GM03348 (cell line): ENCODE measurements at regions not wholly inside any gene's neighbourhood (a gene's known extent, or its start where the extent isn't known, plus 50 kb on each side); places are given as distances from the start of the nearest gene placed in this dataset.

Experiments used
- DNase-seq: peaks from one replicate; pipeline ENCODE4 v3.0.0; 2012; ENCODE audit warnings: low spot score

DNA sequence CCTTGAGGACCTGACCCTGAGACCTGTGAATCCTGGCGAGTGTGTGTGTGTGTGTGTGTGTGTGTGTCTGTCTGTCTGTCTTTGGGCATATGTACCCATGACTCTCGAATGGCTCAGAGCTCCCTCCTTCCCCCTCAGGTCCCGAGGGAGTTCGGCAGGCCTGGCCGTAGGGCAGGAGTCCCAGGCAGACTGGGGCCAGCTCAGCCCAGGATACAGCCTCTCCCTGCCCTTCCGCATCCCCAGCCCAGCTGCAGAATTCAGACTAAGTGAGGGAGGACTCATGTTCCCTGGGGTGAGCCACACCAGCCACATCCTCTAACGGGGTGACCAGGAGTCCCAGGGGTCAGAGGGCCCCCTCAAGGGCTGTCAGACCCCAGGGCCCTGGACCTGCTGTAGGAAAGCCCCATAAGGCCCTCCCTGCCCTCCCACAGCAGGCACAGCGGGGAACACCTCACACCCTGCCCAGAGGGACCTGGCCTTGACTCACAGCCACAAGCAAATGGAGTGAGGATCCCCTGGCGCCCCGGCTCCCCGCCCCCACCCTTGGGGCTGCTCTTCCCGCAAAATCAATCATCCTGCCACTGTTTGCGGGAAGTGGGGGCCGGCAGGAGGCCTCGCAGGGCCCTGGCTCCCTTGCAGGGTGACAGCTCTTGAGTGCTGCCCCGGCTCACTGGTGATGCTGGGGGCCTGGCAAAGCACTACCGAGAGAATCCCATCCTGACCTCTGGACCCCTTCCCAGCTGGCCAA, 101.7 kb upstream of the CASZ1 start:
- peak; percentile 54 for DNase-seq

DNA sequence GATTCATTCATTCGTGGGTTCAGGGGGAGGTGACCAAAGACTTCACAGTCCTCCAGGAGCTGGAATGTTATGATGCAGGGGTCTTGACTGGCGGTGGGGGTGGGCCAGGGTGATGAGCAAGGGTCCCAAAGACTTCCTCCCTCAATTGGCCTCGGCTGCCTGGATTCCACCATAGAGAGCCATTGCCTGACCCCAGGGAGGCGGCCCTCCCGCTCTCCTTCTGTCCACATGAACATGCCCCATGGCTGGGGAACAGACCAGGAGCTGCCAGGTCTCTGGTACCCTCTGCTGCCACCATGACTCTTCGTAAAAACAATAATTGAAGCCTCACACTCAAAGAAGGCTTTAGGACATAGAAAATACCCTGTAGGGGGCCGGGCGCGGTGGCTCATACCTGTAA, 102.5 kb upstream of the CASZ1 start:
- DNase-seq, result no peak

DNA sequence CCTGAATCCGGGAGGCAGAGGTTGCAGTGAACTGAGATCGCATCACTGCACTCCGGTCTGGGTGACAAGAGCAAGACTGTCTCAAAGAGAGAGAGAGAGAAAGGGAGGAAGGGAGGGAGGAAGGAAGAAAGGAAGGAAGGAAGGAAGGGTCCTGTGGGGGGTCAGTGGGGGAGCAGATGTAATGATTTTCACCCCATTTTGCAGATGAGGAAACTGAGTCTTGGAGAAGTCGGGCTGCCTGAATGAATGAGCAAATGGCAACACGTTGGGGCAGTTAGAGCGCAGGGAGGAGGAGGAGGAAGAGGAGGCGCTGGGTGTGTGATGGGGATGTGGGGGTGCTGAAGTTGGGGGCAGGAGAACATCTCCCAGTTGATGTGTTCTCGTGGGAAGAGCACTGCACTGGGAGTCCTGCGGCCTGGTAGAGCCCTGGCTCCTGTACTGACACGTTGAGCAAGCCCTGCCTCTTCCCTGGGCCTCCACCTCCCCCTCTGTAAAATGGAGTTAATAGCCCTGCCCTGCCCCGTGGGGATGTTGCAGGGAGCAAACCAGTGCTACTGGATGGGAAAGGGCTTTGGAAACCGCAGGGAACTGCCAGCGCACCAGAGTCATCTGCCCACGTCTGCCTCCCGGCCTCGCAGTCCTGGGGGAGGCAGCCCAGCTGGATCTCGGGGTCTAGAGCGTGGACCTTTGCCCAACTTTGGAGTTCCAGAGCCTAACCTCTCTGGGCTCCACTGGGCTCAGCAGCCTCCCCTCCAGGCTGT, 103.2 kb upstream of the CASZ1 start:
- DNase-seq, result no peak

DNA sequence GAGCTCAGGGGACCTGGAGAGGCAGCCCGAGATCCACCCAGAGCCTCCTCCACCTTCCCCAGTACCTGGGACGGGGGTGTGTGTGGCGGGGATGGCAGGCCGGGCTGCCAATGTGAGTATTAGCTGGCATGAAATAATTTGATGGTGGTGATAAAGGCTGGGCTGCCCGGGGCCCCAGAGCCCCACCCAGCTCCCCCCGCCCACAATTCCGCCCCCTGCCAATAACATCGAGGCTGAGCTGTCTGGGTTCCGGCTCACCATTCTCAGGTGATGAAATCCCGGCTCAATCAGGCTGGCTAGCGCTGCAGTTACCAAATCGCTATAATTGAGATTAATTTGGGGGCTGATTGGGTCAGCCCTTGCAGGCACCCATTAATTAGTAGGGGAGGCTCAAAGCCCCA, 103.8 kb upstream of the CASZ1 start:
- no peak for DNase-seq

DNA sequence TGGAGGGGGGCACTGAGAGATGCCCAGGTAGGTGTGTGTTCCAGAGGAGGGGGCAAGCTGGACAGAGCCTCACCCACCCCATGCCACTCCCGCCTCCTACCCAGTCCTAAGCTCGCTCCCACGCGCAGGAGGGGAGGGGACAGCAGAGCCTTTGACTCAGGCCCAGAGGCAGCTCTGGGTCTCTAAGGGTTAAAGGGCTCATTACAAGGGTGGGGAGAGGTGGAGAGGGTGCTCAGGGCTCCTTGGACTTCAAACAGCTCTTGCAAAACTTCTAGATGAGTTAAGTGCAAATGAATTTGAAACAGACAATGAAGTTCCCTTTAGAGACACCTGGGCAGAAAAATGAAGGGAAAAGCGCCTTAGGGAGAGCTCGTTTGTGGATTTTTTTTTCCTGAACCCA, 104.2 kb upstream of the CASZ1 start:
- no peak for DNase-seq

DNA sequence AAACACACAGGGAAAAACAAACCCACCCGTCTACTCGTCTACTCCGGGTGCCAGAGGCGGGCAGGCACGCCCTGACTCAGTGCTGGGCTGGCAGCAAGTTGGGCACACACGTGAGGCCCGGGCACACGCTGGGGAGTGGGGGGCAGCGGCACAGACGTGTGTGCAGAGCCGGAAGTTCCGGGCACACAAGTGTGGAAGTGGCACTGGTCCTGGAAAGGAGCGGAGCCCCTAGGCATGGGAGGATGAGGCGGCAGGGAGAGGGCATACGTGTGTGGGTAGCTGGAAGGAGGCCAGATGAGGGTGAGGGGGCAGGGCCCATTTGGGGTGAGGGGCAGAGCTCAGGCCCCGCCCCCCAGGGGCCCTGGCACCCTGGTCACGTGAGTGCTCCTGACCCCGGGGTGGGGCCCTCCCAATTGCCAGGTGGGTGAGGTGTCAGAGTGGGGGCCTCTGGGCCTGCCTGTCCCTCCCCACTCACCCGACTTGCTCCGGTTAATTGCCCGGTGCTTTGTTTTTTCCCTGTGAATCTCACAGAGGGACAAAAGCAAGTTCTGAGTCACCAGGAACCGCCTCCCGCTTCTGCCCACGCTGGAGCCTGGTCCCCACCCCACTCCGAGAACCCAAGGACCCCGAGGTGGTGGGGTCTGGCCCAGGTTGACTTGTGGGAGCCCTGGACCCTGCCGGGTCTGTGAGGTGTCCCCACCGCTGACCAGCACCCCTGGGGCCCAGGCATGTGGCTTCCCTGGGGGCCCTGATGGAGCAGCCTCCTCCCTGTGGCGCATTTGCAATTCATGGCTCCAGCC, 104.8 kb upstream of the CASZ1 start:
- DNase-seq, result no peak

DNA sequence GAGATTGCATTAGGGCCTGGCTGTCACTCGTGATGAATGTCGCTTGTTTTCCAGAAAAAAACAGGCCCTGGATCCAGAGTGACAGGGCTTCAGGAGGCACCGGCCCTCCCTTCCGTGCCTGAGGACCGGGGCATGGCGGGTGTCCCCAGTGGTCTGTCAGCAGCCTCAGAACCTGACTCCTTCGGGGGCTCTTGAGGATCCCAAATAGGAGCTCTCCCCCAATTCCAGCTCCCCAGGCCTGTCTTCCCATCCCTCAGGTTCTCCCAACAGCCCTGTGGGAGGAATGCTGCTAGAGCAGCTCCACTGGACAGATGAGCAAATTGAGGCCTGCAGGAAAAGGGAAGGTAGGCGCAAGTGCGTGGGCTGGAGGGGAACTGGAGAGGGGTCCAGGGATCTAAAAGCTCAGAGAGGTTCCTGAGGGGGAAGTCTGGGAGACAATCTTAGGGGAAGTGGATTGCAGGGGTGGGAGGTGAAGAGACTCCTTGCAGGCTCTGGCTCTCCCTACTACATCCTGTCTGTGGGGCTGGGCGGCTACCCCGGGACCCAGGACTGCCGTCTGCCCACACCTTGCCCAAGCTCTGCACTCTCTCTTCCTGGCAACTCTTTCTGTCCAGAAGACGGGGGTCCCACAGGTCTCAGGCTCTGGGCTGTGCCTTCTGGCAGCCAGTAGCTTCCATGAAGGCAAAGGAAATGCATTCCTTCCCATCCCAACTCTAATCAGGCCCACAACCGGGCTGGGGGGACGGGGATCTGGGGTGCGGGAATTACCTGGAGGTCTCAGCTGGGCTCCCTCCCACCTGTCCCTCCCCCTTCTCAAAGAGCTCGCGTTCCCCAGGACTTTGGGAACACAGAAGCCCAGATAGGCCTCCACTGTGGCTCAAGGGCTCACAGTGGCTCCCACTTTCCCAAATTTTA, 105.7 kb upstream of the CASZ1 start:
- no peak for DNase-seq

DNA sequence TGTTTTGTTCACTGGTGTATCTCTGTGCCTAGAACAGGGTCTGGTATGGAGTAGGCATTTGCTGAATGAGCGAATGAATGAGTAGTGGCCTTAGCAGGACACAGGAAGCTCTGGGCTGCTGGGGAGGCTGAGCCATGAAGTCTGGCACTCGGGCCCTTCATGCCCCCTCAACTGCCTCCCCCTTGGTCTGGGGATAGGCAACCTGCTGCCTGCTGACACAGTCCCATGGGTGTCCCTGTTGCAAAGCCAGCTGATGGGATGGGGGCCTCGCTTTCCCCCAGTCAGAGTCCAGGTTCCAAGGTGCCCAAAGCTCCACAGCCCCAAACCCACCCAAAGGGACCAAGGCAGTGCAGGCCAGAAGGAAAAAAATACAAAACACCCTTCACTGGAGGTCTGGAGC, 107.0 kb upstream of the CASZ1 start:
- no peak for DNase-seq

DNA sequence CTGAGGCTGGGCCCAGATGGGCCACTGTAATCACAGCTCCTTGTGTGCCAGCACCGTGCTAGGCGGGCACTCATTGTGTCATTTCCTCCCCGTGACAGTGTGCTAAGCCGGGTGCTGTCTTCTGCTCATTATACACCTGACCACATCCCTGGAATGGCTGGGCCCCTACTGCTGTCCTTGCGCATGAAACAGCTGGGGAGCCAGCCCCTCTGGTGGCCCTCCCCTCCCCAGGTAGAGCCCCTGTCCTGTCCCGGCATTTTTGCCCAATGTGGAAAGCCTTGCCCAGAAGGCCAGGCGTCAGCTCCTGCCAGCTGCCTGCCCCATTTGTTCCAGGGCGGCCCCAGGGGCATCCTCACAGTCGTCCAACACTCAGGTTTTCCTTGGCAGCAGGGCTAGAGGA, 107.4 kb upstream of the CASZ1 start:
- no peak for DNase-seq

DNA sequence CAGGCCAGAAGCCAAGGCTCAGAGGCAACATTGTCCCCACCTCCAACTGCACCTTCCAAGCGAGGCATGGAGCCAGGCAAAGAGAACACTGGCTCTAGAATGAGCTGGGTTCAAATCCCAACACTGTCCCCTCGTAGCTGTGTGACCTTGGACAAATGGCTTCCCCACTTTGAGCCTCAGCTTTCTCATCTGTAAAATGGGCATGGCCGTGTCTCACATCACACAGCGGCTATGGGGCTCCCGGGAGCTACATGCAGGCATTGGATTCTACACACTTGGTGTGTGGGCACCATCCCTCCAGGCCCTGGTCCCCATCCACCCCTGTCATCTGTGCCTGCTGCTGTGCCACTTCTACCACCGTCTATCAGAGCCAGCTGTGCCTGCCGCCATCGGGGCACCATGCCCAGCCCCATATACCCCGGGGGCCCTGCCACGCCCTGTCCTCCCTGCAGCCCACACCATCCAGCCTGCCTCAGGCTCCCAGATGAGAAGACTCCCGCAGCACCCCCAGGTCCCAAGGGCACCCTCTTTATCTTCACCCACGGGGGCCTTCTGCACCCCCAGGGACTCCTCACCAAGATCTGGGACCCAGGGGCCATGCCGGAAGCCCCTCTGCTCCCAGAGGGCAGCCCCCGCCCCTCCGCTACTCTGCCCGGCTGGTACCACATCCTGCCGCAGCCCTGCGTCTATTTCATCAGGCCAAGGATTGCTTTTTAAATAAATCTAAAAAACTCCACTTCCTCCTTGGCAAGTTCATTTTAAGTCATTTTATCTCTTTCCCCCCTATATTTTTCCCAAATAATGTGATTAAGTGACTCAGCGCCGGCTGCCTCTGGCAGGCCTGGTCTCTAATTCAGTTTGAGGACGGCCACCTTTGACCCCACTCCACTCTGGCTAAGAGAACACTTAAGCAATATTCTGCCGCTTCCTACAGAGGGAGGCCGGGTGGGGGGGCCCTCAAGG, 107.8 kb upstream of the TARDBP start:
- DNase-seq, result no peak

DNA sequence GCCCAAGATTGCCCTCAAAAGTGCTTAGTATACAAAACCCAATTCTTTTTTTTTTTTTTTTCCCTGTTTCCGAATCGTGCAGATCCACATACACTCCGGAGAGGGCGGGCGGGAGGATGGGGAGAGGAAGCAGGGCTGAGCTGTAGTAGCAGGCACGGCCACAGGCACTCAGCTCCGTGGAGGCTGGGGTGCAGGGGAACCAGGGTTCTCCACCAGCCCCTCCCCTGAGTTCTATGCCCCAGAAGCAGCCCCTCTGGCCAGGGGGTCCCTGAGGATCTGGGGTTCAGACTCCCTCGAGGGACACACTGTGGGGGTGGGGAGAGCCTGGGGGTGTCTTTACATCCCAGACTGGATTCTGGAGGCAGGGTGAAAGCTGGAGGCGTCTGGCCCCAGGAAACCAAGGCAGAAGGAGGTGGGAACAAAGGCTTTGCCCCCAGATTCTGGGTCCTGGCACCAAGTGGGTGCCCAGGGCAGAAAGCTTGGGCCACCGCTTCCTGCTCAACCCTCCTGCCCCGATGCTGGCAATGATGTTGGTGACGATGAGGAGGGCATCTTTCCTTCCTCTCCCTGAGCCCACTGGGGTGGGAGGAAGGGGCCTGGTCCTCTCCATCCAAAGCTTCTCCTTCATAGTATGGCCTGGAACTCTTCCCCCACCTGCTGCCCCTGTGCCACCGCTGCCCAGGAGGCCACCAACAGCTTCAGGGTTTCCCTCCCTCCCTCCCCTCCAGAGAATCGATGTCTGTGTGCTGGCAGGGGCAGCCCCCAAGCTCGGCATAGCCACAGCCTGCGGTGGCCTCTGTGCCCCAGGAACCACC, 106.4 kb upstream of the TARDBP start:
- DNase-seq, result no peak

DNA sequence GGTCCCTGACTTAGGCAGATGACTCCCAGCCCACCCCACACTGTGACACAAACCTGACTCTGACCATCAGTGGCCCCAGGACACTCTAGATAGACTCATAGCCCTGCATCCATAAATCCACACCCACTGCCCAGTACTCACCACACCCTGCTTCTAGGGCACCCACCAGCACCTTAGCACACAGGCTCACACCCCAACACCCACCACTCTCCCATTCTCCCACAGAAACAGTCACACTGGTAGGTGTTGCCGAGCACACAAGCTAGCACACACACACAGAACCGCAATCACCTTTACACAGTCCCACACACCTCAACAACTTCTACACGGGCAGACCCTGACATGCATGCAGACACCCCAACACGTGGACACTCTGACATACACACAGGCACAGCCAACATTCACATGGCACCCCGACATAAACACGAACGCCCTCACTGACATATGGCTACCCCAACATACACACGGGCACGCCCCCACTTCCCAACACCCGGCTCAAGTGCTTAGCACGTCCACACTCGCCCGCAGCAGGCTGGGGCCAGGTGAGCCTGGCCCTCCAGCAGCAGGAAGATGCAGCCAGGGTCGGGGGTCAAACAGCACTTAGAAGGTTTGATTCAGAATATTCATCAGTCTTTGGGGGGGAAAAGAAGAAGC, 105.5 kb upstream of the TARDBP start:
- no peak for DNase-seq

DNA sequence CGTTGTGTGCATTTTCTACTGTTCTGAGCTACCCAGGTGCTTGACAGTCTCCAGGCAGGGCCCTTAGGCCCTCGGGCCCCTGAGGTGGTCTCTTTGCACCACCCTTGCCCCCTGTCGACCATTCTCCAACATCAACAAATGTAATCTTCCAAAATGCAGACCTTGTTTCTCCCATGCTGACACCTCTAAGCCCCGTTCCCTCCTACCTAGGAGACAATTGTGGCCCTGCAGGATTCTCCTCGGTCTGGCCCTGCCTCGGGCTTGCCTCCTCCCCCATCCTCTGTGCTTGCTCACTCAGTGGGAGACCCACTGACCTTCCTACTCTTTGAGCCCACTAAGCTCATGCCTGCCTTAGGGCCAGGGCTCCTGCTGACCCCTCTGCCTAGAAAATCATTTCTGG, 104.2 kb upstream of the TARDBP start:
- no peak for DNase-seq

DNA sequence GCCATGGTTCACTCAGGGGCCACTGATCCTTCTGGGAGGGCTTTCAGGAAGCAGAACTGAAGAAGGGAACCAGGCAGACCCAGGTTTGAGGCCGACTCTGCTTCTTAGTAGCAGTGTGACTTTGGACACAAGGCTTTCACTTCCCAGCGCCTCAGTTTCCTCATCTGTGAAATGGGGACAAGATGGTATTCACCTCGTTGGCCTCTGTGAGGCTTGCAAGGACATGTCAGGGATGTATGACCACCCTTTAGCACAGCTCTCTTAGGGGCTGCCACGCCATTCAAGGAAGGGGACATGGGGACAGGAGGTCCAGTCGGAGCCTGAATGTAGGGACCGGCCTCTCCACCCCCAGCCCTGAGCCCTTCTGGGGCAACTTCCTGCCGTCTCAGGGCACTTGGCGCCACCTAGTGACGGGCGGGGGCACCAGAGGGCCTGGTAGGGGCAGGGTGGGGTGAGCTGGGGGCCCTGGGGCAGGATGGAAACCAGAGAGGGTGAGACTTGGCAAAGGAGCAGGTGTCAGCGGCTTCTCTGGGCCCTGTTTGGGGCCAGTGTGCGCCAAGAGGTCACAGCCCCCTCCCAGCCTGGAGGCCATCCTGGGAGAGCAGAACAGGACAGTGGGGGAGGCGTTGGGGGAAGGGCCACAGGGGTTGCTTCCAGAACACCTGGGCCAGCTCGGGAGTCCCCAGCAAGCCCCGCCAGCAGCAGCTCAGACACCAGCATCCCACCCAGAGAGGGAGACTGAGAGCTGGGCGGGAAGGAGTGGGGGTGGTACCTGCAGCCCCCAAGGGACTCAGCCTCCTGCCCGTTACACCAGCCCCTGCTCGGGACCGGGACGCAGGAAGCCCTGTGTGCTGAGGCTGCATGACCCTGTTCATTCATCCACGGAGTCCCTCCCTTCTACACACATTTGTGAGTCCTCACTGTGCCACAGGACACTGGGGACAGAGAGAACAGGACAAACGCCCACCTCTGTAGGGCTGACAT, 102.5 kb upstream of the TARDBP start:
- peak; percentile 70 for DNase-seq

DNA sequence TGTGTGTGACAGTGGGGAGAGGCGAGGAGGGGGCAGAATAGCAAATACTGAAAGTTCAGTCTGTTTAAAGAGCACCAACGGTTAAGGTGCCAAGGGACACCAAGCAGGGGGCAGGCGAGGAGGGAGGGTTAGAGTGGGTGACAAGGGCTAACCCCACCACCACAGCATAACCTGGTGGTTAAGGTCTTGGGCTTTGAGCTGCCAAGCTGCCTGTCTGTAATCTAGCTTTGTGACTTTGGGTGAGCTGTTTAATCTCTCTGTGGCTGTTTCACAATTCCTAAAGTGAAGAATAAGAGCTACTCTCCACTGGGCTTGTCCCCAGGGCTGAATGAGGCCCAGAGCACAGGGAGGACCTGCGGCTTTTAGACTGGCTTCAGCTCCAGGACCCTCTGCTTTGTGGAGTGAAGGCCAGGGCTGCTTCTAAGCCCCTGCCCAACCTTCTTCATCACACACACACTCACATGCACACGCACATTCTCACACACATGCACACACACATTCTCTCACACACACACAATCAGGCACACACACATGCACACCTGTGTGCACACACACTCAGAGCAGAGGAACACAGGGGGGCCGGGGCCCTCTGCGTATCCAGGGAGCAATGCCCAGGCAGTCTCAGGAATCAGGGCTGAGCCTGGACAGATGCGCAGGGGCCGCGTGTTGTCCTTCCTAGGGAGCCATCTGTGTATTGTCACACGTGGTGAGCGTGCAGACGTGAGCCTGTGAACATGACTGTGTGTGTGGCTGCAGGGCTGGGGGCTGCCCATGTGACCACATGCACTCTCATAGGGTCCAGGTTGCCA, 101.6 kb upstream of the TARDBP start:
- no peak for DNase-seq

DNA sequence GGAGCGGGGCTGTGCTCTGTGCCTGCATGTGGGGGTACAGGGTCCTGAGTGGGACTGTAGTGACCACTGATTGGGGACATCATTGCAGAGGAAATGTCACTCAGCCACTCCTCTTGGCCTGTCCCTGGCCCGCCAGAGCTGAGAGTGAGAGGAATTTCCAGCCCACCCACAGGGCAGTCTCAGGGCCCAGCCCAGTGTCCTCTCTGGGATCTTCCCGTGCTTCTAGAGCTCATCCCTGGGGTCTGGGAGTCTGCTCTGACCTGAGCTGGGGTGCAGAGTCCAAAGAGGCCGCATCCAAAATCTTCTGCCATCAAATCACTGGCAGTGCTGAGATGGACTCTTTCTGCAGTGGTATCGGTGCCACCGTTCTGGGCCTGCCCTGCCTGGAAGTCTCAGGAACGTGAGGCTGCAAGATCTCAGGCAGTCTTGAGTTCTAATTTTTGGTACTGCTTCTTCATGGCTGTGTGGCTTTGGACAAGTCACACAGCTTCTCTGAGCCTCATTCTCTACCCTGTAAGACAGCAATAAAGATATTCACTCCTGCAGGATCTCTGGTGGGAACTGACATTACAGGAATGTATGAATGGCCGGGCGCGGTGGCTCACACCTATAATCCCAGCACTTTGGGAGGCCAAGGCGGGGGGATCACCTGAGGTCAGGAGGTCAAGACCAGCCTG, 100.8 kb upstream of the TARDBP start:
- DNase-seq, result no peak

DNA sequence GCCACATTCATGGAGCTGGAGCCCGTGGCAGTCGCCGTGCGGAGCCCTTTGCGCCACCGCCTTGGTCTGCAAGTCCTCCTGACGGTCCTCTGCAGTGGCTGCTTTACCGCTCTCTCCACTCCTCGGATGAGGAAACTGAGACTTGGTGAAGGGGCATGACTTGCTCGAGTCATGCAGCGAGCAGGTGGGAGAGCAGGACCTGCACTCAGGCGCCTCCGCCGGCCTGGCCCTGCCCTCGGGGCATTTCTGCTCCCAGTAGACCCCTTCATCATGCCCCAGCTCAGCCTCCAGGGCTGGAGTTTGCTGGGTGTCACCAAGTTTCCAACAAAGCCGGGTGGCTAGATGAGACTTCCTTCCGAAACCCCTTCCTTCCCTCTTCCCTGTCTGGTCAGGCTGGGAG, 100.0 kb upstream of the TARDBP start:
- DNase-seq, result no peak
